ENCODE measurements at regions not wholly inside any gene's neighbourhood (a gene's known extent, or its start where the extent isn't known, plus 50 kb on each side); places are given as distances from the start of the nearest gene placed in this dataset.

DNA sequence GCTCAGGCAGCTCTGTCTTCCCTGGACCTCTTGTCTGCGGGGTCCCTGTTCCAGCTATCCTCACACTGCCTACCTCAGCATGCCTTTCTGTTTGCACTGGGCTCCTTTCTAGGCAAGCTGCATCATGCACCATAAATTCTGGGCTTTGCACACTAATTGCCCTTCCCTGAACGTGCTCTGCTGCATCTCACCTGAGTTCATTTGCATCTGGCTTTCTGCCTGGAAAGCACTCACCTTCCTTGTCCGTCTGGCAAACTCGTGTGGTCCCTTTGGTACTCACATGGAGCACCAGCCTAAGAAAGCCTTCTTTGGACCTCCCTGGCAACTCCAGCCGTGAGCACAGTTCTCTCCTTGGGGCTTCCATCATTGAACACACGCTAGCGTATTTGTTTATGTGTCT lies 365.6 kb downstream of the SV2B start:
- TF ChIP-seq, protein P1, sequence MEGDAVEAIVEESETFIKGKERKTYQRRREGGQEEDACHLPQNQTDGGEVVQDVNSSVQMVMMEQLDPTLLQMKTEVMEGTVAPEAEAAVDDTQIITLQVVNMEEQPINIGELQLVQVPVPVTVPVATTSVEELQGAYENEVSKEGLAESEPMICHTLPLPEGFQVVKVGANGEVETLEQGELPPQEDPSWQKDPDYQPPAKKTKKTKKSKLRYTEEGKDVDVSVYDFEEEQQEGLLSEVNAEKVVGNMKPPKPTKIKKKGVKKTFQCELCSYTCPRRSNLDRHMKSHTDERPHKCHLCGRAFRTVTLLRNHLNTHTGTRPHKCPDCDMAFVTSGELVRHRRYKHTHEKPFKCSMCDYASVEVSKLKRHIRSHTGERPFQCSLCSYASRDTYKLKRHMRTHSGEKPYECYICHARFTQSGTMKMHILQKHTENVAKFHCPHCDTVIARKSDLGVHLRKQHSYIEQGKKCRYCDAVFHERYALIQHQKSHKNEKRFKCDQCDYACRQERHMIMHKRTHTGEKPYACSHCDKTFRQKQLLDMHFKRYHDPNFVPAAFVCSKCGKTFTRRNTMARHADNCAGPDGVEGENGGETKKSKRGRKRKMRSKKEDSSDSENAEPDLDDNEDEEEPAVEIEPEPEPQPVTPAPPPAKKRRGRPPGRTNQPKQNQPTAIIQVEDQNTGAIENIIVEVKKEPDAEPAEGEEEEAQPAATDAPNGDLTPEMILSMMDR (IDR thresholded peaks at IDR 0.05; ENCODE audit: low read depth, low read length): no peak
- no peak for DNase-seq (ENCODE audit: low read depth in 2 of 2)
- H3K4me3 ChIP-seq (replicated peaks in 1 of 2; ENCODE audit: low read depth in 2 of 2, low read length in 2 of 2): no peak overlapping the region

DNA sequence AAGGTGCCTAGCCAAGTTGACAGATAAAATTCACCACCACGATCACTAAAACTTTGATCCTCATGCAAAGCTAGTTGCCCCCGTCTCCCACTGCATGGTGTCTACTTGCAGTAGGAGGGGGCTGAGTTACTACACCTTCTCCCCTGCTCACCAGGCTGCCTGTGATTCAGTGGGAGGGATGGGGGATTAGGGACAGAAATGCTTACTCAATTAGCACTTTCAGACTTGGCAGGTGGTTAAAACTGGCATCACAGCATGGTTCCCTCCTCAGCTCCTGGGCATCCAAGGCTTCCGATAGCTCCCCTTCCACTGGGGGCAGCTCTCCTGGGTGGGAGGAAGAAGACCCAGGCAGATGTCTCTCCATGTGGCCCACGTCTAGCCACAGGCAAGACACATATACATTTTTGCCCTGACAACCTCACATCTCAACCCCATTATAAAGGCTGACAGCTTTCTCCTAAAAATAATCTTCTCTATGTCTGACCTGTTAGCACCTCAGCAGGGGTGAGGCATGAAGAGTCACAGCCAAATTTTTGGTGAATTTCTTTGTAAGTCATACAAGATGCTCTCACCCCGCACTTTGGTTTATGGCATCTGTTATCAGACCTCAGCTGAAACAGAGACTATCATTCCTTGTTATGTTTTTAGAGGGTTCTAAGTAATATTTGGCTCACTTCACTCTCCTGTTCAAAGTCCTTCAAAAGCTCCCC lies 369.0 kb downstream of the SV2B start:
- TF ChIP-seq, protein P1 (IDR thresholded peaks at IDR 0.05; ENCODE audit: low read depth, low read length): no peak
- no peak for DNase-seq (ENCODE audit: low read depth in 2 of 2)
- H3K4me3 ChIP-seq (replicated peaks in 1 of 2; ENCODE audit: low read depth in 2 of 2, low read length in 2 of 2): no peak overlapping the region

DNA sequence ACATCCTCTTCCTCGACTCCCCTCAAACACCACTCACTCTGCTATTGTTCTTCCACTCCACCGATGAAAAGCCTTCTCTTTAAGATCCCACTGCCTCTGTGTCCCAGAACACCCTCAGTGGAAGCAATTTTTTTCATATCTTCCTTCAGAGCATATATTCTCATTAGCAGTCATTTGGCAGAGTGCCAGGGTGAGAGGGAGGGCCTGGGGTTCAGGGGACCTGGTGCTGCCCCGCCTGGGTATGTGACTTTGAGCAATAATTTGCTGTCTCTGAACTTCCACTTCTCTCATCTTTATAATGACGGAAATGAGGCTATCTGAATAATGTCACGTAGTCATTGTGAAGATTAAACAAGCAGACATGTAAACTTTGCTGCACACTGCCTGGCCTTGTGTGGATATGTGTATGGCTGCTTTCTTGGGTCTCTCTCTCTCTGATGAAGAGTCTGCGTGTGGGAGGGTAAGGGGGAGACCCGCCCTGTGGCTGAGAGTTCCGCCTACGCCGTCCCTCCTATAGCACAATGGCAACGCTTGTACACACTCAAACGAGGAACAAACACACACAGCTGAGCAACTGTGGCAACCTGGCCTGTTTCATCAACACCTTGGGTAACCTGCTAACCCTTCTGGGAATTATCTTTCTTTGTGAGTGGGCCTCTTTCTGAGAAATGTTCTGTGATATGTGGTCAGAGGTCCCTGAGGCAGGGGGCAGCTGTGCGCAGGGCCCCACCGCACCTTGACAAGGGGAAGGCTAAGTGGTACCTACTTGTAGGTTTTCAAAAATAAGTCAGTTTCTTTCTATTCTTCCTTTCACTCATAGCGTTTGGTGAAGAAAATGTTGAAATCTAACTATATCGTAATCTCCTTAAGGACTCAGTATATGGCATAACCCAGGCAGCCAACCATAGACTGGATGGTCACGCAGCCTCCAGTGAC lies 369.8 kb downstream of the SV2B start:
- no peak for DNase-seq (ENCODE audit: low read depth in 2 of 2)
- no peak overlapping the region for H3K4me3 ChIP-seq (replicated peaks in 1 of 2; ENCODE audit: low read depth in 2 of 2, low read length in 2 of 2)
- TF ChIP-seq, protein P1 (IDR thresholded peaks at IDR 0.05; ENCODE audit: low read depth, low read length): no peak

DNA sequence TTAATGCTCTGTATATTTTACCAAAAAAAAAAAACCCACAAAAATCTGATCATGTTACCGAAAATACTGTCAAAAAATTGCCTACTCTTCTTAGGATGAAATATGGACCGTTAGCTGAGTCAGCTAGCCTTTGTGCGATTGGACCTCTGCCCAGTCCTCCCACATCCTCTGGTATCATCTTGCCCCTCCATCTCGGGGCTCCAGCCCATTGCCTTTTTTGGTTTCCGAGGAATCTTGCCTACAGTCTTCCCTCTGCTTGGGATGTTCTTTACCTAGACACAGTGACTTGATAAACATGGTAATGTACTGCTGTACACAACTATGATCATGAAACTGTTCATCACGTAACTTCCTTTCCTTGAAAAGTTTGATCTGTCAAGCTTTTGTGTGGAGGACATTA lies 371.4 kb downstream of the SV2B start:
- no peak overlapping the region for H3K4me3 ChIP-seq (replicated peaks in 1 of 2; ENCODE audit: low read depth in 2 of 2, low read length in 2 of 2)
- TF ChIP-seq, protein P1 (IDR thresholded peaks at IDR 0.05; ENCODE audit: low read depth, low read length): no peak
- DNase-seq (ENCODE audit: low read depth in 2 of 2): peak in 1 of 2 donors; percentile 19

GRCh38 chr15:91472316-91472756 lies 372.3 kb downstream of the SV2B start:
- TF ChIP-seq, protein P1 (IDR thresholded peaks at IDR 0.05; ENCODE audit: low read depth, low read length): no peak
- H3K4me3 ChIP-seq (replicated peaks in 1 of 2; ENCODE audit: low read depth in 2 of 2, low read length in 2 of 2): no peak overlapping the region
- no peak for DNase-seq (ENCODE audit: low read depth in 2 of 2)

DNA sequence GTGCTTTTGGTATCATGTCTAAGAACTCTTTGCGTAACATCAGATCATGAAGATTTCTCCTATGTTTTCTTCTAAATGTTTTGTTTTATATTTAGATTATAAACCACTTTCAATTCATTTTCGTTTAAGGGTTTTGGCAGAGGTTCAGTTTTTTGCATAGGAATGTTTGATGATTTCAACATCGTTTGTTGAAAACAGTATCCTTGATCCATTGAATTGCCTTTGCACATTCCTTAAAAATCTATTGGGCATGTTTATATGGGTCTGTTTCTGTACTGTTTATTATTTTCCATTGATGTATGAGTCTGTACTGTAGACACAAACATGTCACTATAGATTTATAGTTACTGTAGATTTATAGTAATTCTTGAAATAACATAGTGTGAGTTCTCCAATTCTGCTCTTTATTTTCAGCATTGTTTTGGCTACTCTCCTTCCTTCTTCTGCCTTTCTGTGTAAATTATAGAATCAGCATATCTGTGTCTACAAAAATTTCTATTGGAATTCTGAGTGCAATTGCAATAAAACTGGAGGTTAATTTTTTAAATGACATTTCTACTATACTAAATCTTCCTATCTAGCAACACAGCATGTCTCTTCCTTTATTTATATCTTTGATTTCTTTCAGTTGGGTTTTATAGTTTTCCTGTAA lies 374.0 kb downstream of the SV2B start:
- TF ChIP-seq, protein P1 (IDR thresholded peaks at IDR 0.05; ENCODE audit: low read depth, low read length): no peak
- DNase-seq (ENCODE audit: low read depth in 2 of 2): peak in 1 of 2 donors; percentile 41
- no peak overlapping the region for H3K4me3 ChIP-seq (replicated peaks in 1 of 2; ENCODE audit: low read depth in 2 of 2, low read length in 2 of 2)
